A673 (cell line): ENCODE measurements at regions not wholly inside any gene's neighbourhood (a gene's known extent, or its start where the extent isn't known, plus 50 kb on each side); places are given as distances from the start of the nearest gene placed in this dataset.

Source experiments
- BruUV-seq: library from RNA; stranded (reverse); fragments of 400-500 nt; replicated peaks from 2 replicates; lab custom pipeline; 2021; lab: Mats Ljungman, UMichigan
- CTCF ChIA-PET: fragments of 300-600 bp; sonication (Branson Sonifier 250); formaldehyde crosslinking; loops from one replicate; lab custom pipeline; 2022; ENCODE audit warnings: antibody characterized with exemption; lab: Charles Lee
- POLR2A ChIA-PET: fragments of 300-600 bp; sonication (Branson Sonifier 250); formaldehyde crosslinking; loops from one replicate; lab custom pipeline; 2022; ENCODE audit warnings: antibody characterized with exemption; ENCODE audit not compliant: low non-redundant PET; lab: Charles Lee
- DNase-seq: peaks from one replicate; pipeline ENCODE4 v3.0.0-alpha.2; 2015; ENCODE audit warnings: low spot score
- H3K27ac ChIP-seq: fragments of 200-600 bp; sonication (generic); 2 replicates; pipeline ENCODE4 v1.5.1; 2016; ENCODE audit warnings: mixed run types, low read depth, mild to moderate bottlenecking, mixed read lengths, antibody characterized with exemption, low read length; ENCODE audit not compliant: poor library complexity, severe bottlenecking
- H3K27me3 ChIP-seq: fragments of 200-600 bp; sonication (generic); replicated peaks from 2 replicates; pipeline ENCODE4 v1.6.1; 2017; ENCODE audit warnings: mixed run types, low read depth, mild to moderate bottlenecking, mixed read lengths, antibody characterized with exemption, low read length; ENCODE audit not compliant: insufficient read depth, poor library complexity
- H3K36me3 ChIP-seq: fragments of 200-600 bp; sonication (generic); 2 replicates; pipeline ENCODE4 v1.6.1; 2016; ENCODE audit warnings: mixed run types, mild to moderate bottlenecking, mixed read lengths, antibody characterized with exemption, low read length; ENCODE audit not compliant: insufficient read depth, poor library complexity, severe bottlenecking
- H3K4me1 ChIP-seq: fragments of 200-600 bp; sonication (generic); 2 replicates; pipeline ENCODE4 v1.6.1; 2017; ENCODE audit warnings: mixed run types, mild to moderate bottlenecking, mixed read lengths, antibody characterized with exemption, low read length; ENCODE audit not compliant: insufficient read depth, poor library complexity, severe bottlenecking
- H3K4me3 ChIP-seq: fragments of 200-600 bp; sonication (generic); 2 replicates; pipeline ENCODE4 v1.5.1; 2016; ENCODE audit warnings: low read depth, mixed run types, mild to moderate bottlenecking, mixed read lengths, low read length; ENCODE audit not compliant: poor library complexity, severe bottlenecking
- H3K9me3 ChIP-seq: fragments of 200-600 bp; sonication (generic); 2 replicates; pipeline ENCODE4 v1.6.1; 2016; ENCODE audit warnings: mixed run types, low read depth, mild to moderate bottlenecking, mixed read lengths, antibody characterized with exemption, low read length; ENCODE audit not compliant: poor library complexity, severe bottlenecking
- CTCF ChIP-seq: fragments of 300-800, 200-600 bp; sonication (generic); conservative IDR thresholded peaks from 2 replicates; pipeline ENCODE4 v1.5.1; 2017; ENCODE audit warnings: low read depth, mild to moderate bottlenecking, antibody characterized with exemption, low read length, moderate library complexity, mixed read lengths
- EZH2 ChIP-seq: fragments of 200-600 bp; sonication (generic); IDR thresholded peaks from 2 replicates; pipeline ENCODE4 v1.6.1; 2017; ENCODE audit warnings: borderline replicate concordance, low read depth, mild to moderate bottlenecking, mixed read lengths, antibody characterized with exemption, low read length; ENCODE audit not compliant: poor library complexity, severe bottlenecking
- intact Hi-C: fragments of 100-400 bp; cut with micrococcal nuclease; formaldehyde crosslinking; loops from one replicate; pipeline ENCODE4 v1.10.0; 2022; ENCODE audit not compliant: unreplicated experiment

GRCh38 chr7:18347170-18347569, 148.4 kb upstream of the HDAC9 start:
- Histone ChIP-seq H3K27me3 (no peaks in the 10 kb centered on the region), H3K4me3 (no peak overlapping the region), H3K4me1 (peaks cover 6% of the 10 kb centered on the region), H3K36me3 (no peaks in the 10 kb centered on the region), H3K9me3 (no peaks in the 10 kb centered on the region), H3K27ac (no peak overlapping the region)
- no peak for TF ChIP-seq EZH2
- no peak for TF ChIP-seq CTCF
- BruUV-seq, result no TSS peak
- CTCF ChIA-PET, result interaction anchor here (1.0 kb wide), 1 partner anchor 640 kb away, joined by 4 read pairs; no protein-coding TSS in a partner anchor
- peak; percentile 53 for DNase-seq
- intact Hi-C loops, result loop anchor here (5.0 to 10.0 kb wide), 3 partner anchors 130 to 1452 kb away; no protein-coding TSS in a partner anchor
- POLR2A ChIA-PET, result no interaction called here

GRCh38 chr7:18350678-18351077, 144.9 kb upstream of the HDAC9 start:
- POLR2A ChIA-PET, result no interaction called here
- intact Hi-C loops, result loop anchor here (5.0 to 10.0 kb wide), 3 partner anchors 357 to 767 kb away; partner anchors contain the start of gene TWIST1
- TF ChIP-seq CTCF, result no peak
- TF ChIP-seq EZH2, result no peak
- H3K27me3 ChIP-seq, result no peaks in the 10 kb centered on the region
- no peak overlapping the region for H3K27ac ChIP-seq
- H3K36me3 ChIP-seq, result no peaks in the 10 kb centered on the region
- H3K4me3 ChIP-seq, result no peak overlapping the region
- peaks cover 39% of the 10 kb centered on the region for H3K4me1 ChIP-seq
- no peak for DNase-seq
- no TSS peak for BruUV-seq
- CTCF ChIA-PET, result no interaction called here
- no peaks in the 10 kb centered on the region for H3K9me3 ChIP-seq

- DNase-seq, result peak; percentile 83
- POLR2A ChIA-PET, result no interaction called here
- H3K27me3 ChIP-seq, result no peaks in the 10 kb centered on the region
These were observed 143.0 kb upstream of the HDAC9 start for GRCh38 chr7:18352339-18353255.

More at GRCh38 chr7:18352339-18353255, 143.0 kb upstream of the HDAC9 start:
- TF ChIP-seq CTCF (peak; percentile 77), EZH2 (no peak)
- CTCF ChIA-PET, result interaction anchor here (0.8 to 2.5 kb wide), 9 partner anchors 197 to 769 kb away, joined by 3 to 24 read pairs (median 4); partner anchors contain the start of gene TWIST1
- no peaks in the 10 kb centered on the region for H3K9me3 ChIP-seq
- peaks cover 42% of the 10 kb centered on the region for H3K4me1 ChIP-seq
- no peak overlapping the region for H3K4me3 ChIP-seq
- H3K27ac ChIP-seq, result peak overlapping the region; percentile 47
- BruUV-seq, result TSS peak; percentile 62
- intact Hi-C loops, result loop anchor here (1.0 to 10.0 kb wide), 6 partner anchors 219 to 1090 kb away; partner anchors contain the start of gene TWIST1
- no peaks in the 10 kb centered on the region for H3K36me3 ChIP-seq
